Endothelial cell (in vitro differentiated cells): ENCODE measurements at regions not wholly inside any gene's neighbourhood (a gene's known extent, or its start where the extent isn't known, plus 50 kb on each side); places are given as distances from the start of the nearest gene placed in this dataset.

Experiments
- DNase-seq: peaks from one replicate; pipeline ENCODE4 v3.0.0; 2021; ENCODE audit warnings: low spot score
- H3K27ac Mint-ChIP-seq: one replicate; pipeline ENCODE4 v1.8.0; 2021; ENCODE audit warnings: mixed read lengths, inconsistent platforms; ENCODE audit not compliant: unreplicated experiment
- H3K27me3 Mint-ChIP-seq: one replicate; pipeline ENCODE4 v1.8.0; 2021; ENCODE audit warnings: mild to moderate bottlenecking, moderate library complexity, mixed read lengths, inconsistent platforms; ENCODE audit not compliant: unreplicated experiment
- H3K36me3 Mint-ChIP-seq: one replicate; pipeline ENCODE4 v1.8.0; 2021; ENCODE audit warnings: mild to moderate bottlenecking, low read depth, mixed read lengths, inconsistent platforms; ENCODE audit not compliant: unreplicated experiment
- H3K4me1 Mint-ChIP-seq: one replicate; pipeline ENCODE4 v1.8.0; 2021; ENCODE audit warnings: mild to moderate bottlenecking, mixed read lengths, inconsistent platforms; ENCODE audit not compliant: unreplicated experiment
- H3K4me3 Mint-ChIP-seq: one replicate; pipeline ENCODE4 v1.8.0; 2021; ENCODE audit warnings: mild to moderate bottlenecking, mixed read lengths, inconsistent platforms; ENCODE audit not compliant: unreplicated experiment
- H3K9me3 Mint-ChIP-seq: one replicate; pipeline ENCODE4 v1.8.0; 2021; ENCODE audit warnings: mixed read lengths, inconsistent platforms; ENCODE audit not compliant: unreplicated experiment
- TF ChIP-seq, protein P1 (sequence below): fragments of 200-600 bp; sonication (generic); IDR thresholded peaks from one replicate; pipeline ENCODE4 v1.5.0; 2021; ENCODE audit warnings: antibody characterized with exemption; ENCODE audit not compliant: unreplicated experiment

DNA sequence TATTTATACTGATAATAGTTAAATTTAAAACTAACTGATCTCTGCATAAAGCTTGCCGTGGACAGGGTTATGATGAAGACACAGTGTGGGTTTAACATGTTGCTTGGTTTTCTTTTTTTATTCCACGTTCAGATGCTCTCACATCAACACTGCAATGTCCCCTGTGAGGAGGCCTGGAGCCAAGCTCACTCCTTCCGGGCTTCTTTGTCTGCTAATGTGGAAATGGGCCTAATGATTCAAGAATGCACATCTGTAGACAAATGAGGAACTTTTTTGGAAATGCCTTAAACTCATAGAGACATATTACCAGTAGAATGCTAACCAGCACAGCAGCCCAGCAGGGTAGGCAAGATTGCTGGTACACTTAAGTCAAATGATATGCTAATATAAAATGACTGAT, 208.0 kb downstream of the GALR1 start:
- Mint-ChIP-seq H3K4me1 (peaks cover 6% of the 10 kb centered on the region), H3K27ac (no peak overlapping the region), H3K9me3 (no peaks in the 10 kb centered on the region), H3K27me3 (peaks cover 2% of the 10 kb centered on the region), H3K4me3 (no peak overlapping the region), H3K36me3 (no peaks in the 10 kb centered on the region)
- TF ChIP-seq, protein P1, sequence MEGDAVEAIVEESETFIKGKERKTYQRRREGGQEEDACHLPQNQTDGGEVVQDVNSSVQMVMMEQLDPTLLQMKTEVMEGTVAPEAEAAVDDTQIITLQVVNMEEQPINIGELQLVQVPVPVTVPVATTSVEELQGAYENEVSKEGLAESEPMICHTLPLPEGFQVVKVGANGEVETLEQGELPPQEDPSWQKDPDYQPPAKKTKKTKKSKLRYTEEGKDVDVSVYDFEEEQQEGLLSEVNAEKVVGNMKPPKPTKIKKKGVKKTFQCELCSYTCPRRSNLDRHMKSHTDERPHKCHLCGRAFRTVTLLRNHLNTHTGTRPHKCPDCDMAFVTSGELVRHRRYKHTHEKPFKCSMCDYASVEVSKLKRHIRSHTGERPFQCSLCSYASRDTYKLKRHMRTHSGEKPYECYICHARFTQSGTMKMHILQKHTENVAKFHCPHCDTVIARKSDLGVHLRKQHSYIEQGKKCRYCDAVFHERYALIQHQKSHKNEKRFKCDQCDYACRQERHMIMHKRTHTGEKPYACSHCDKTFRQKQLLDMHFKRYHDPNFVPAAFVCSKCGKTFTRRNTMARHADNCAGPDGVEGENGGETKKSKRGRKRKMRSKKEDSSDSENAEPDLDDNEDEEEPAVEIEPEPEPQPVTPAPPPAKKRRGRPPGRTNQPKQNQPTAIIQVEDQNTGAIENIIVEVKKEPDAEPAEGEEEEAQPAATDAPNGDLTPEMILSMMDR: no peak
- DNase-seq: no peak

DNA sequence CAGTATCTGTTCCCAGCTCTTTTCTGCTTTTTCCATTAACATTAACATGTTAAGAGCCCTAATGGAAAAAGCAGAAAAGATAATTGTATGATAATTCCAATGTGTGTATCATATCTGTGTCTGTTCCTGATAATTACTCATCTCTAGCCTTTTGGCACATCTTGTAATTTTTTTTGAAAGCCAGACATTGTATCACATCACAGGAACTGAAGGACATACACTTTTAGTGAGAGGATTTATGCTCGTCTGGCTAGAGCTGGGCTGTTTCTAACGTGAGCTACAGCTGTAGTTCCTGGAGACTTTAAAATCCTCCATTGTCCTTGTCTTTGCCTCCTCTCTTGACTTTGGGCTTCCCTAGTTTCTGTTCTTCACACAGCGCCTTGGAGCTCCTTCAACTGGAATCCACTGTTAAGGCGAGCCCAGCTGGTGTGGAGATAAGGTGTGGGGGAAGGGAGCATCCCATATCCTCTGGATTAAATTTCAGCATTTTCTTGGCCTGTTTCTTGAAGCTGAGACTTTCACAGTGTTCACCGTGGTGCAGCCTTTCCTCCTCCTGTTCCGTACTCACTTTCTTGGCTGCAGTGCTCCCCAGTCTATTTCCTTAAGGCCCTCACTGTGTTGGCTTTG, 211.5 kb downstream of the GALR1 start:
- Mint-ChIP-seq H3K9me3 (no peaks in the 10 kb centered on the region), H3K27ac (no peak overlapping the region), H3K36me3 (no peaks in the 10 kb centered on the region), H3K4me1 (peaks cover 6% of the 10 kb centered on the region), H3K4me3 (no peak overlapping the region), H3K27me3 (peaks cover 2% of the 10 kb centered on the region)
- TF ChIP-seq, protein P1: no peak
- DNase-seq: no peak

DNA sequence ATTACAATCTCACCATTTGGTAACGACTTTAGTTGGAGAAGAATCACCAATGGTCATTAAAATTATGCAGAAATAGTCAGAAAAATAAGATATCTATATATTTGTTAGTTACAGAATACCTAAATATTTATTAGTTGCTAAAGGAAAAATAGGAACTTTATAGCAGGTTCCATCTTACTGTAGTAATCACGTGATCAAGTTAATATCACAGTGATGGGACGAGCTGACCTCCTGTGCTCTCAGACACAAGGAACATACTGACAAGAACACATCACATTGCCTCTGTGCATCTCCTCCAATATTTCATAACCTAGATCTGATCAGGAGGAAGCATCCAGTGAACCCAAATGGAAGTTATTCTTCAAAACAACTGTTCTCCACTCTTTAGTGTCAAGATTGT, 215.3 kb downstream of the GALR1 start:
- H3K4me3 Mint-ChIP-seq: no peak overlapping the region
- DNase-seq: no peak
- H3K27ac Mint-ChIP-seq: no peak overlapping the region
- peaks cover 2% of the 10 kb centered on the region for H3K27me3 Mint-ChIP-seq
- H3K36me3 Mint-ChIP-seq: no peaks in the 10 kb centered on the region
- peaks cover 6% of the 10 kb centered on the region for H3K4me1 Mint-ChIP-seq
- no peaks in the 10 kb centered on the region for H3K9me3 Mint-ChIP-seq
- TF ChIP-seq, protein P1: no peak

DNA sequence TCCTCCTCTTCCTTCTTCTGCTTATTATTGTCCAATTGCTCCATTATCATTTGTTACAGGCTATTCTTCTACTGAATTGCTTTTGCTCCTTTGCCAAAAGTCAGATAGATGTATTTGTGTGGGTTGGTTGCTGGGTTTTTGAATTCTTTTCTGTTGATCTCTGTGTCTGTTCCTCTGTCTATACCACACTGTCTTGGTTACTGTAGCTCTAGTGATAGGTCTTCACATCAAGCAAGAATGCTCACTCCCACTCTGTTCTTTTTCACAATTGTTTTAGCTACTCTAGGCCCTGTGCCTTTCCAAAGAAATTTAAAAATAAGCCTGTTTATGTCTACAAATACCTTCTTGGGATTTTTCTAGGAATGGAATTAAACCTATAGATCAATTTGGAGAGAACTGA, 217.2 kb downstream of the GALR1 start:
- no peak for DNase-seq
- Mint-ChIP-seq H3K9me3 (no peaks in the 10 kb centered on the region), H3K4me1 (peaks cover 6% of the 10 kb centered on the region), H3K27me3 (no peaks in the 10 kb centered on the region), H3K36me3 (no peaks in the 10 kb centered on the region), H3K4me3 (no peak overlapping the region), H3K27ac (no peak overlapping the region)
- TF ChIP-seq, protein P1: no peak

DNA sequence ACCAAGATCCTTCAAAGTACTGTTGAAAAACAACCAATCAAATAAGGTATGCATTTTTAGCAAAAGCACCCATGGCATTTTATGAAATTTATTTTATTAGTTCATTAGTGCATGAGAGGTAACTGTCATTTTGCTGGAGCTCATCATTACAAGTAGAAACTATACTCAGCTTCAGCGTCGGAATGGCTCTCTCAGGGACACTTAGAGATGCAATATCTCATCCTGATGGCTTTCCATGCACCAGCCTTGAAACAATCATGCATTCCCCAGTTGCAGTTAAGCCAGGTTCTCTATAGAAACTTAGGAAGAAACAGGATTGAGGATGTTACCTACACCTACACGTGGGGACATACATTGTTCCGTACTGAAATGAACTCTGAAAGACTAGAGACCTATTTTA, 219.5 kb downstream of the GALR1 start:
- Mint-ChIP-seq H3K27ac (no peak overlapping the region), H3K36me3 (no peaks in the 10 kb centered on the region)

More for the DNA sequence above, 219.5 kb downstream of the GALR1 start:
- Mint-ChIP-seq H3K9me3 (no peaks in the 10 kb centered on the region), H3K27me3 (no peaks in the 10 kb centered on the region), H3K4me3 (no peak overlapping the region), H3K4me1 (peaks cover 6% of the 10 kb centered on the region)
- TF ChIP-seq, protein P1: no peak
- DNase-seq: no peak
